ENCODE measurements at regions not wholly inside any gene's neighbourhood (a gene's known extent, or its start where the extent isn't known, plus 50 kb on each side); places are given as distances from the start of the nearest gene placed in this dataset.

DNA sequence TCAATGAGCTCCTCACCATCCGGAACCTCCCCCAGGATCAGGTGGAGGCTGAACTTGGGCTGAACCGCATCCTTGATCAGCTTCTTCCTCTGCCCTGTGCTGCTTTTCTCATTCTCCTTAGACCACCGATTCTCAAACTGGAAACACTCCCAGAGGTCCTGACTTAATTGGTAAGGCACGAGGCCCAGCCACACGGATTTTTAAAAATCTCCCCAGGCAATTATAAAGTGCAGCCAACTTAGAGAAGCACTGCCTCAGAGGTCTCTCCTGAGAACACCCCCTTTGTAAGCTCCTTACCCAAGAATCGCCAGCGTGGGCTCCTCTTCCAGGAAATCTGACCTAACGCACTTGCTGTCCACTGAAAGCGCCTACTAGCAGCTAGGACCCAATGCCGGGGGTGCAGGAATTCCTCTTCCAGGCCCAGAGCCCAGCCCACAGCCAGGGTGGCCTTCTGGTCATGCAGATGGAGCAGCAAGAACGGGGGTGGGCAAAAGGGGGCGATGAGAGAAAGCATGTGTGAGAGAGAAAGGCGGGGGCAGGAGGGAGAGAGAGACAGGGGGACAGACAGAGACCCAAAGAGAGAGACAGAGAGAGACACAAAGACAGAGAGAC, 66.9 kb upstream of the CACNA1A start (continued):
- TF ChIP-seq, protein P1, sequence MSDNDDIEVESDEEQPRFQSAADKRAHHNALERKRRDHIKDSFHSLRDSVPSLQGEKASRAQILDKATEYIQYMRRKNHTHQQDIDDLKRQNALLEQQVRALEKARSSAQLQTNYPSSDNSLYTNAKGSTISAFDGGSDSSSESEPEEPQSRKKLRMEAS (CRISPR knock-in tag; IDR thresholded peaks at IDR 0.05) = no peak
- TF ChIP-seq JUN (CRISPR knock-in tag; IDR thresholded peaks at IDR 0.05) = no peak
- no peak for TF ChIP-seq TCF7 (CRISPR knock-in tag; IDR thresholded peaks at IDR 0.05; ENCODE audit: low read depth)

DNA sequence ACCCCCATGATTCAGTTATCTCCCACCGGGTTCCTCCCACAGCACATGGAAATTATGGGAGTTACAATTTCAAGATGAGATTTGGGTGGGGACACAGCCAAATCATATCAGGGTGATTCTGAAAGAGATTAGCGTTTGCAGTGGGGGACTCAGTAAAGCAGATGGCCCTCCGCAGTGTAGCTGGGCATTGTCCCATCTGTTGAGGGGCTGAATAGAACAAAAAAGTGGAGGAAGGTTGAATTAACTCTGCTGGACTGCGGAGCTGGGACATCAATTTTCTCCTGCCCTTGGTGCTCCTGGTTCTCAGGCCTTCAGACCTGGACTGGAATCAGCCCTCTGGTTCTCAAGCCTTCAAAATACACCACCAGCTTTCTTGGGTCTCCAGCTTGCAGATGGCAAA, 55.2 kb upstream of the CACNA1A start:
- H3K4me1 Mint-ChIP-seq = no peaks in the 10 kb centered on the region
- ATAC-seq = no peak
- H3K4me3 Mint-ChIP-seq = no peak overlapping the region
- 0 out of 2 replicates have a peak, but pooled peaks cover 5% of the 10 kb centered on the region for H3K9me3 Mint-ChIP-seq
- no peak for DNase-seq (ENCODE audit: low spot score)
- no peak overlapping the region for H3K27ac Mint-ChIP-seq
- H3K27me3 Mint-ChIP-seq (ENCODE audit: low read depth) = peaks cover 8% of the 10 kb centered on the region
- ChIA-PET POLR2A (no interaction called here), CTCF (no interaction called here)
- TF ChIP-seq EMX1 (CRISPR knock-in tag; IDR thresholded peaks at IDR 0.05) = no peak
- TF ChIP-seq, protein P2, sequence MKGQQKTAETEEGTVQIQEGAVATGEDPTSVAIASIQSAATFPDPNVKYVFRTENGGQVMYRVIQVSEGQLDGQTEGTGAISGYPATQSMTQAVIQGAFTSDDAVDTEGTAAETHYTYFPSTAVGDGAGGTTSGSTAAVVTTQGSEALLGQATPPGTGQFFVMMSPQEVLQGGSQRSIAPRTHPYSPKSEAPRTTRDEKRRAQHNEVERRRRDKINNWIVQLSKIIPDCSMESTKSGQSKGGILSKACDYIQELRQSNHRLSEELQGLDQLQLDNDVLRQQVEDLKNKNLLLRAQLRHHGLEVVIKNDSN (CRISPR knock-in tag; IDR thresholded peaks at IDR 0.05) = no peak
- TF ChIP-seq MXD4 (CRISPR knock-in tag; IDR thresholded peaks at IDR 0.05; ENCODE audit: borderline replicate concordance) = no peak
- TF ChIP-seq, protein P3, sequence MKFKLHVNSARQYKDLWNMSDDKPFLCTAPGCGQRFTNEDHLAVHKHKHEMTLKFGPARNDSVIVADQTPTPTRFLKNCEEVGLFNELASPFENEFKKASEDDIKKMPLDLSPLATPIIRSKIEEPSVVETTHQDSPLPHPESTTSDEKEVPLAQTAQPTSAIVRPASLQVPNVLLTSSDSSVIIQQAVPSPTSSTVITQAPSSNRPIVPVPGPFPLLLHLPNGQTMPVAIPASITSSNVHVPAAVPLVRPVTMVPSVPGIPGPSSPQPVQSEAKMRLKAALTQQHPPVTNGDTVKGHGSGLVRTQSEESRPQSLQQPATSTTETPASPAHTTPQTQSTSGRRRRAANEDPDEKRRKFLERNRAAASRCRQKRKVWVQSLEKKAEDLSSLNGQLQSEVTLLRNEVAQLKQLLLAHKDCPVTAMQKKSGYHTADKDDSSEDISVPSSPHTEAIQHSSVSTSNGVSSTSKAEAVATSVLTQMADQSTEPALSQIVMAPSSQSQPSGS (CRISPR knock-in tag; IDR thresholded peaks at IDR 0.05; ENCODE audit: borderline replicate concordance, low read depth) = no peak
- TF ChIP-seq, protein P4, sequence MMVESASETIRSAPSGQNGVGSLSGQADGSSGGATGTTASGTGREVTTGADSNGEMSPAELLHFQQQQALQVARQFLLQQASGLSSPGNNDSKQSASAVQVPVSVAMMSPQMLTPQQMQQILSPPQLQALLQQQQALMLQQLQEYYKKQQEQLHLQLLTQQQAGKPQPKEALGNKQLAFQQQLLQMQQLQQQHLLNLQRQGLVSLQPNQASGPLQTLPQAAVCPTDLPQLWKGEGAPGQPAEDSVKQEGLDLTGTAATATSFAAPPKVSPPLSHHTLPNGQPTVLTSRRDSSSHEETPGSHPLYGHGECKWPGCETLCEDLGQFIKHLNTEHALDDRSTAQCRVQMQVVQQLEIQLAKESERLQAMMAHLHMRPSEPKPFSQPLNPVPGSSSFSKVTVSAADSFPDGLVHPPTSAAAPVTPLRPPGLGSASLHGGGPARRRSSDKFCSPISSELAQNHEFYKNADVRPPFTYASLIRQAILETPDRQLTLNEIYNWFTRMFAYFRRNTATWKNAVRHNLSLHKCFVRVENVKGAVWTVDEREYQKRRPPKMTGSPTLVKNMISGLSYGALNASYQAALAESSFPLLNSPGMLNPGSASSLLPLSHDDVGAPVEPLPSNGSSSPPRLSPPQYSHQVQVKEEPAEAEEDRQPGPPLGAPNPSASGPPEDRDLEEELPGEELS (CRISPR knock-in tag; IDR thresholded peaks at IDR 0.05) = no peak
- no peak for TF ChIP-seq SMAD3 (CRISPR knock-in tag; IDR thresholded peaks at IDR 0.05; ENCODE audit: borderline replicate concordance)
- TF ChIP-seq ATF1 (CRISPR knock-in tag; IDR thresholded peaks at IDR 0.05) = no peak
- TF ChIP-seq NR2C2 (CRISPR knock-in tag; IDR thresholded peaks at IDR 0.05) = no peak
- TF ChIP-seq, protein P5, sequence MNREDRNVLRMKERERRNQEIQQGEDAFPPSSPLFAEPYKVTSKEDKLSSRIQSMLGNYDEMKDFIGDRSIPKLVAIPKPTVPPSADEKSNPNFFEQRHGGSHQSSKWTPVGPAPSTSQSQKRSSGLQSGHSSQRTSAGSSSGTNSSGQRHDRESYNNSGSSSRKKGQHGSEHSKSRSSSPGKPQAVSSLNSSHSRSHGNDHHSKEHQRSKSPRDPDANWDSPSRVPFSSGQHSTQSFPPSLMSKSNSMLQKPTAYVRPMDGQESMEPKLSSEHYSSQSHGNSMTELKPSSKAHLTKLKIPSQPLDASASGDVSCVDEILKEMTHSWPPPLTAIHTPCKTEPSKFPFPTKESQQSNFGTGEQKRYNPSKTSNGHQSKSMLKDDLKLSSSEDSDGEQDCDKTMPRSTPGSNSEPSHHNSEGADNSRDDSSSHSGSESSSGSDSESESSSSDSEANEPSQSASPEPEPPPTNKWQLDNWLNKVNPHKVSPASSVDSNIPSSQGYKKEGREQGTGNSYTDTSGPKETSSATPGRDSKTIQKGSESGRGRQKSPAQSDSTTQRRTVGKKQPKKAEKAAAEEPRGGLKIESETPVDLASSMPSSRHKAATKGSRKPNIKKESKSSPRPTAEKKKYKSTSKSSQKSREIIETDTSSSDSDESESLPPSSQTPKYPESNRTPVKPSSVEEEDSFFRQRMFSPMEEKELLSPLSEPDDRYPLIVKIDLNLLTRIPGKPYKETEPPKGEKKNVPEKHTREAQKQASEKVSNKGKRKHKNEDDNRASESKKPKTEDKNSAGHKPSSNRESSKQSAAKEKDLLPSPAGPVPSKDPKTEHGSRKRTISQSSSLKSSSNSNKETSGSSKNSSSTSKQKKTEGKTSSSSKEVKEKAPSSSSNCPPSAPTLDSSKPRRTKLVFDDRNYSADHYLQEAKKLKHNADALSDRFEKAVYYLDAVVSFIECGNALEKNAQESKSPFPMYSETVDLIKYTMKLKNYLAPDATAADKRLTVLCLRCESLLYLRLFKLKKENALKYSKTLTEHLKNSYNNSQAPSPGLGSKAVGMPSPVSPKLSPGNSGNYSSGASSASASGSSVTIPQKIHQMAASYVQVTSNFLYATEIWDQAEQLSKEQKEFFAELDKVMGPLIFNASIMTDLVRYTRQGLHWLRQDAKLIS (CRISPR knock-in tag; IDR thresholded peaks at IDR 0.05; ENCODE audit: borderline replicate concordance) = no peak
- TF ChIP-seq ESRRA (CRISPR knock-in tag; IDR thresholded peaks at IDR 0.05; ENCODE audit: borderline replicate concordance) = no peak
- TF ChIP-seq, protein P6, sequence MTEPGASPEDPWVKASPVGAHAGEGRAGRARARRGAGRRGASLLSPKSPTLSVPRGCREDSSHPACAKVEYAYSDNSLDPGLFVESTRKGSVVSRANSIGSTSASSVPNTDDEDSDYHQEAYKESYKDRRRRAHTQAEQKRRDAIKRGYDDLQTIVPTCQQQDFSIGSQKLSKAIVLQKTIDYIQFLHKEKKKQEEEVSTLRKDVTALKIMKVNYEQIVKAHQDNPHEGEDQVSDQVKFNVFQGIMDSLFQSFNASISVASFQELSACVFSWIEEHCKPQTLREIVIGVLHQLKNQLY (CRISPR knock-in tag; IDR thresholded peaks at IDR 0.05) = no peak
- H3K36me3 Mint-ChIP-seq = no peaks in the 10 kb centered on the region

All from WTC11 (cell line).